HG03097 (cell line): ENCODE measurements at regions not wholly inside any gene's neighbourhood (a gene's known extent, or its start where the extent isn't known, plus 50 kb on each side); places are given as distances from the start of the nearest gene placed in this dataset.
A peak's percentile ranks its signal among the peaks of the same experiment; 100 is the strongest.
"Not testable (repeated sequence)": the region's sequence is repeated elsewhere in the genome, so short reads cannot be mapped to it uniquely, and the experiment has no call there.

Source experiments
- ATAC-seq: cut with Tn5 transposase; IDR thresholded peaks from one replicate; pipeline ENCODE4 v1.9.1; 2021; ENCODE audit not compliant: unreplicated experiment, low FRiP score

DNA sequence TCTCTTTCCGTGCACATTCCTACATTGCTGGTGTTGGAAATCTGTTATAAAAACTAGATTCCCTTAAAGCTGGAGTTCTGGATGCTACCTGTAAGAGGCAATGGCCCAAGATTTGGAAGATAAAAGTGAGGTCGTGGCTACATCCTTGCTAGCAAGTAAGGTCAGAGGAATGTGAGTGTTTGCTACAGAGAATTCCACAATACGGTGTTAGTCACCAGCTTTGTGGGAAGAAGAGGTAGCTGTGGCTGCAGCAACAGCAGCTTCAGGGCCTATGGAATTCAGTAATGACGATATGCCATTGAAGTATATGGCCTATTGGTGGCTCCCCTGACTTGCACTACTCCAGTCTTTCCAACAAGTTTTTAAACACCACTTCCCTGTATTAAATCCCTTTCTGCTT lies 227.7 kb upstream of the TMEM260 start:
- ATAC-seq: no peak

DNA sequence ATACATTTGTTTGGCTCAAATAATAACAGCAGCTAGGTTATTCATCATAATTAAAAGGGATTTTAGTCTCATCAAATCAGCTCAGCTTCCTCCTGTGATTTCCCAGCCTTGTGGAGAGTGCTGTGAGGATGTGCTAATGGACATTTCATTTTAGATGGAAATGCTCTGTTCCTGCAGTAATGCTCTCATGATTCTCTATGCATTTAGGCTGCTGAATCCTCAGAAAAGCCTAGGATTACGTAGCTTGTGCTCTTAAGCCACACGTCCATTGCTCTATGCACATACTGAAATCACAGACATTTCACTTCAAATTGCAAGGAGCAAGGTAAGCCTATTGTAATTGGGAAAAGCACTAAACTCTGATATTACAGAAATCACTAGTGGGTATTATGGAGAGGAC lies 226.6 kb upstream of the TMEM260 start:
- no peak for ATAC-seq

DNA sequence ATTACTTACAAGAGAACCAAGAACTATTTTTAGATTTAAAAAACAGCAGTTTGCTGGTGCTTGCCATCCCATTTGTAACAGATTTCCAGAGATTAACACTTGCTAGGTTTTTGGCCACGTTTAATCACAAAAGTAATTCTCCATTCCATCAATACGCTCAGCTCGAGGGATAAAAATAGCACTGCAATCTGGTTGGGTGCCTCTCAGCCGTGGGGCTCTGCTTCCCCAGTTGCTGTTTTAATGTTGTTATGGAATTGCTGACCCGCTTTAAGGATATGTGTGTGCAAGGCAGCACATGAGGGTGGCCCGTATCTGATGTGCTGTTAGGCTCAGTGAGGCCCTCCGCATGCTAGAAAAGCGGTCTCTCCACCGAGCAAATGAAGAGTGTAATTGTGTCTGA lies 222.2 kb upstream of the TMEM260 start:
- no peak for ATAC-seq

DNA sequence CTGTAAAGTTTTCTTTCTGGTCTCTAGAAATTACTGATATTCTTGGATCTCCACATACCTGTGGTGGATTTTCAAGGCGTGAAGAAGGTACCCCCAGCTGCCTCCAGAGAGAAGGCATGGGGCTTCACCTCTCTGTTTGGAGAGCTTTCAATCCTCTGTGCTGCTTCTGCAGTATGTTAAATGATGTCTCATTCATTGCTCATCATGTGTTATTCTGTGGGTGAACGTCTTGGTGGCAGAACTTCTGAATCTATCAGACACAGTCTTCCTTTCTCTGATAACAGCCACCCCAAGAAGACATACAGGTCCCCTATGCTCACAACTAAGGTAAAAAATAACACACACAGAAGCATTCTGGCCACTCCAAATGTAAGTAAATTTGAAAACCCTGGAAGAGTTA lies 221.3 kb upstream of the TMEM260 start:
- no peak for ATAC-seq

DNA sequence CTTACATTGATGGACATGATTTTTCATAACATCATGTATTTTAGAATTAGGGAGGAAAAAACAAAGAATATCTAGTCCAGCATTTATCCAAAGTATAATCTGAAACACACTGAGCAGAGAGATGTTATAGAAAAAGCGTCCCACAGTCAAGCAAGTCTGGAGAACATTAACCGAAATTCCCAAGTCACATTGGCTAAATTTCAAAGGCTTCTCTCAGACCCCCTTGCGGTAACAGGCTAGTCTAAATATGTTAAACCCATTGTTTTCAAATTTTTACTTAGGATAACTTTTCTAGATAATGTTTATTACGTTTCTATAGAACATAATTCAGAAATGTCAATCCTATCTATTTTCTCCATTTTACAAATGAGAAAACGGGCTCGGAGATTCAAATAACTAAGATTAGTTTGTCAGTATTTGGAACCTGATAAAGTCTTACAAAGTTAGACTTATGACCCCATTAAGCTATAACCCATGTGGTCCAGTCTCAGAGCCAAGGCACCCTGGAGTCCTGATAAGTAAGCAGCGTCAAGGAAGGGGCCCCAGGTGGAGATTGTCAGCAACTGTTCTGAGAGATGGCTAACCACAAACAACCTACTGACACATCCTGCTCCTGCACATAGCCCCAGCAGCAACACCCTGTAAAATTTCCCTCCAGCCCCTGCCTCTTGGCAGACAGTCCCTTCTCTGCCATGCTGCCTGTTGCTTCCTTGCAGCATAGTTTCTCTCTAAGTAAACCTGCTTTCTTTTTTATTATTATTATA lies 220.6 kb upstream of the TMEM260 start:
- peak; percentile 85 for ATAC-seq

DNA sequence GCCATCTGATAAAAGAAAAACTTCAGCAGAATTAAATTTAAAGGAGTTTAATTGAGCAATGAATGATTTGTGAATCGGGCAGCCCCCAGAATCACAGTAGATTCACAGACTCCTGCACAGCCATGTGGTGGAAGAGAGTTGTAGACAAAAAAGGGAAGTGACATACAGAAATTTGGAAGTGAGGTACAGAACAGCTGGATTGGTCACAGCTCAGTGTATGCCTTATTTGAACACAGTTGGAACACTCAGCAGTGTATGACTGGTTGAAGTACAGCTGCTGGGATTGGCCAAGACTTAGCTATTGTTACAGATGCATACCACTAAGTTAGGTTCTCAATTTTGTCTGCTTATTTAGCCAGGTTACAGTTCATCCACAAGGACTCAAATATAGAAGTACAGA lies 213.9 kb upstream of the TMEM260 start:
- not testable (repeated sequence) for ATAC-seq

DNA sequence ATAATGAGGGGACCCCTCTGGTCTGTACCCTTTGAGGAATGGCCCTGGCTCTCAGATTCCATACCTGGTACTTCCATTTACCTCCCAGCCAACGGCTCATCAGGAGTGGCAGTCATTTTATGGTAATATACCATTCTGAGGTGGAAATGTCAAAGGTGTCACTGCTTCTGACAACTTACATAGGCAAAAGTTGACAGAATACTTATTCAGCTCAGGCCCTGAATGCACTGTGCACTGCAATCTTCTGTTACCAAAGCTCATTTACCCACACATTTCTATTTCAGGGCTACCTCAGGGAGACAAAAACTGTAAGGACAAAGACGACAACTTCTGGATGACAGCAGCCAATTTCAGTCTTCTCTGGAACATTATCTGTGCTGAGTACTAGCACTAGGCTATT lies 212.2 kb upstream of the TMEM260 start:
- no peak for ATAC-seq

DNA sequence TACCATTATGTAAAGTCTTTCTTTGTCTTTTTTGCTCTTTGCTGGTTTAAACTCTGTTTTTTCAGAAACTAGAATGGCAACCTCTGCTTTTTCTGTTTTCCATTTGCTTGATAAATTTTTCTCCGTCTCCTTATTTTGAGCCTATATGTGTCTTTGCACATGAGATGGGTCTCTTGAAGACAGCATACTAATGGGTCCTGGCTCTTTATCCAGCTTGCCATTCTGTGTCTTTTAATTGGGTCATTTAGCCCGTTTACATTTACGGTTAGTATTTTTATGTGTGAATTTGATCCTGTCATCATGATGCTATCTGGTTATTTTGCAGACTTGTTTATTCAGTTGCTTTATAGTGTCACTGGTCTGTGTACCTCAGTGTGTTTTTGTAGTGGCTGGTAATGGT lies 207.9 kb upstream of the TMEM260 start:
- ATAC-seq: no peak

DNA sequence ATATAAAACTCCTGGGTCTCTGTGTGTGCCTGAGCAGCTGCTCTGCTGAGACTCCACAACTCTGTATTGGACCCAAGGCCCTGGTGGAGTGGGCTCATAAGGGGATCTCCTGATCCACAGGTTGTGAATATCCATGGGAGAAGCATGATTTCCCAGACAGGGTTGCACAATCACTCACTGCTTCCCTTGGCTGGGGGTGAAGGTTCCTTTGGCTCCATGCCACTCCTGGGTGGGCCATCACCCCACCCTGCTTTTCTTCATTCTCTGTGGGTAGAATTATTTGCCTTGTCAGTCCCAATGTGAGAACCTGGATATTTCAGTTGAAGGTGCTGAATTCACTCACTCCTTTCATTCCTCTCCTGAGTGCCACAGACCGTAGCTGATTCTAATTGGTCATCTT lies 205.2 kb upstream of the TMEM260 start:
- ATAC-seq: no peak

DNA sequence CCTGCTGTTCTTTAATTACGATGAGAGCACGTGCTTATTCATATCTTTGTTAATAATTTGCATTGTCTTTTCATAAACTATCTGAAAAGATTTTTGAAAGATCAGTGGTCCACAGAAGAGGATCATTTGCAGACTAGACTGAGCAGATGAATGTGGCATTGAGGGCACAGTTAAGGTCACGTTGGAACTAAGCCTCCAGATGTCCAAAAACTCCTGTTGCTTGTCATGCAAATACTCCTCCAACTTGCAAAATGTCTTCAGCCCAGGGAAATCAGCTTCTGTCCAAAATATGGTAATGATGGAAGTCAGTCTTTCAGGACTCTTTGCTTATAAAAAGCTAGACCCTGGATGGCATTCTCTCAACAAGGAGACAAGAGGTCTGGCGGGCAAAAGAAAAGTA lies 201.6 kb upstream of the TMEM260 start:
- ATAC-seq: no peak

DNA sequence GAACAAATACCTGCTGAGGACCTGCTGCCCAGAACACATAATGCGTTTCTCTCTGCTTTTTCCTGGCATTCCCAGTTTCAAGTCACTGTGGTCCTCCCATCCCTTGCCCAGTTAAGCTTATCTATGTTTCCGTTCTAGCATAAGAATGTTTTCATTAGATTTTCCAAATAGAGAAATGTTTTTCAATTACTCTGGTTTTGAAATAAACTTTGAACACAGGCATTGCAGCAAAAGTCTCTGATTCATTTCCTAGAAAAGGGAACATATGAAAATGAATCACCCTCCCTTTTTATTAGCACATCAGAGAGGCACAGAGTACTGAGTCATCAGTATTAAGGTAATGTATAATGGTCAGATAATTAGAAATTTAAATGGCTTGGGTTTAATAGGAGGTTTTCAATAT lies 201.1 kb upstream of the TMEM260 start:
- no peak for ATAC-seq

DNA sequence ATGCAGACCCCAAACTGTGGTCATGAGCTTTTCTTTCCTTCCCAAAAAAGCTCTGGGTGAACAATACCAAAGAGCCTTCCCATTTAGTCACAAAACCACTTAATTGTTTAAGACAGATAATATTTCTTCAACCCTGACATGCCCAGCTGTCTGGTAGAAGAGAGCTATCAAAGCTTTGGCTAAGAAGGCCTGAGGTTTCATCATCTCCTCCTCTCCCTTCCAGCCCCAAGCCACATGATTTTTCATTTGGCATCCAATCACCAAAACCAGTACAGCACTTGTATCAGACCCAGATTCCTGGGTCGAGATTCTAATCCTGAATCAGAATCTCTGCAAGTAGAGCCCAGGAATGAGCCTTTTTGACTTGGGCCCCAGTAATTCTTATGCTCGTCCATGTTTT lies 199.6 kb upstream of the TMEM260 start:
- no peak for ATAC-seq

DNA sequence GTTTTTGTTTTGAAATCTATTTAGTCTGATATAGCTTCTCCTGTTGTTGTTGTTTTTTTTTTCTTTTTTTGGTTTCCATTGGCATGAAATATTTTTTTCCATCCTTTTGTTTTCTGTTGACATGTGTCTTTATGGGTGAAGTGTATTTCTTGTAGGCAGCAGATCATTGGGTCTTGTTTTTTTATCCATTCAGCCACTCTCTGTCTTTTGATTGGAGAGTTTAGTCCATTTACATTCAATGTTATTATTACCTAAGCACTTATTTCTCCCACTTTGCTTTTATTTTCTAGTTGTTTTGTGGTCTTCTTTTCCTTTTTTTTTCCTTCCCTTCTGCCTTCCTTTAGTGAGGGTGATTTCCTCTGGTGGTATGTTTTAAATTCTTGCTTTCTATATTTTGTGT lies 193.6 kb upstream of the TMEM260 start:
- ATAC-seq: no peak

DNA sequence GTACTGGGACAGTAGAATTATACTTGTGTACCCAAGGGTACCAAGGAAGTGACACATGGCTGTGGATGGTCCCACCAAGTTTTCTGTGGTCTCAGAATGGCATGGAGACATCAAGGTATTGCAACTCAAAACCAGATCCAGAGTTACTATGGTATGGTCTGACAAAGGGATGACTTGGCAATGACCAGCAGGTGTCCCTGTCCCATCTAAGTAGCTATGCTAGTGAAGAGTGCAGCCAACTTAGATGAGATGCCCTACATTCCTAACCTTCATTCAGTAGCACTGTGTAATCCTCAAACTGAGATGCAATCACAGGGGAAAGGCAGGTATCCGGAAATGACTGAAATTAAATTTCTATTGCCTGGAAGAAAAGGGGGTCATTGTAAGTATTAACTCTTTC lies 188.7 kb upstream of the TMEM260 start:
- ATAC-seq: no peak

DNA sequence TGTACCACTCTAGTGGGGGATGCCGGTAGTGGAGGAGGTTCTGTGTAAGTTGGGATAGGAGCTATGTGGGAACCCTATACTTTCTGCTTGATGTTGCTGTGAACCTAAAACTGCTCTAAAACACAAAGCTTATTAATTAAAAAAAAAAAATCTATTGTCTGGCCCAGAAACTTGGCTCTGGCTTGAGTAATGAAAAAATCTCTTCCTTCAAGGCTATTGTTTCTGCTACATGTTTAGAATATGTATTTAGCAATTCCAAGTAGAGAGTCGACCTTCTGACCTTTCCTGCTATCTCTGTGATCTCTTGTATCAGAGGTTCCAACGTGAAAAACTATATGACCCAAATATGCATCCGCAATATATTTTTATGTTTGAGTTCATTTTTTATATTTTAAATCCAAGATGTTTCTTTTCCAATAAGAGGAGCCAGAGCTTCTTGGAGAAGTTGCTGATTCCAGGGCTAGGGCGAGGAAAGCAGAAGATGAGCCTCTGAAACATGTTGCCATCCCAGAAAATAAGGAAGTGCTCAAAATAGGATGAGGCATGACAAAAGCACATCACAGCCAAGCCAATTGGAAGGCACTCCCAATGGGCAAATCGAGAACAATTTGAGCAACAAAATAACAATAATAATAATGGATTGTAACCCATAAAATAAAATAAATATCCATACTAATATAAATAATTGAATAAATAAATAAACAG lies 184.6 kb upstream of the TMEM260 start:
- ATAC-seq: no peak

DNA sequence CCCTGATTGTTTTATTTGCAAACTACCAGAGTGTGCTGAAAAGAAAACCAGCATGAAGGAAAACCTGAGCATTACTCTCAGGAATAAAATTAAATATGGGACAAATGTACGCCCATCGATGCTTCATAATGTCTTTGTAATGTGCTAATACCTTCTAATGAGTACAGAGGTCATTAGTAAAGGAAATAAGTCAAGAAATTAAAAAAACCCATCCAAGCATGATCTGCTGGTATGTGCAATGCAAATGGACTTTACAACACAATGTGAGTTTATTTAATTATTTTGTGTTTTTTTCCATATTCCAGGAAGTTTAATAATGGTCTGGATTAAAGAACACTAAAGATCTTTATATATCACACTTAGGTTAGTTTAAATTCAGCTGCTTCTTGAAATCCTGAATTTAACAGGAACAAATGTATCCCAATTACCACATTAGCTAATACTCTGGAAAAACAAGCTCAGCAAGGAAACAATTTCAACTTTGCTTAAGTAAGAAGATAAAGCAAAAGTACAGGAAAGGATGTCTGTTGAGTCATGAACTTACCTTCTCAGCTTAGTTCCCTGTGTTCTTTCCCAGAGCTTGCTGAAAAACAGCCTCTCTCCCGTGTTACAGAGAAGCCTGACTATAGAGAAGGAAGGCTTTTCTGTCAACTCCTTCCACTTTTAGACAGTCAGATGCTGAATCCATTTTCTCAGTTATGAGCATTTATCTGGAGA lies 179.3 kb upstream of the TMEM260 start:
- no peak for ATAC-seq

DNA sequence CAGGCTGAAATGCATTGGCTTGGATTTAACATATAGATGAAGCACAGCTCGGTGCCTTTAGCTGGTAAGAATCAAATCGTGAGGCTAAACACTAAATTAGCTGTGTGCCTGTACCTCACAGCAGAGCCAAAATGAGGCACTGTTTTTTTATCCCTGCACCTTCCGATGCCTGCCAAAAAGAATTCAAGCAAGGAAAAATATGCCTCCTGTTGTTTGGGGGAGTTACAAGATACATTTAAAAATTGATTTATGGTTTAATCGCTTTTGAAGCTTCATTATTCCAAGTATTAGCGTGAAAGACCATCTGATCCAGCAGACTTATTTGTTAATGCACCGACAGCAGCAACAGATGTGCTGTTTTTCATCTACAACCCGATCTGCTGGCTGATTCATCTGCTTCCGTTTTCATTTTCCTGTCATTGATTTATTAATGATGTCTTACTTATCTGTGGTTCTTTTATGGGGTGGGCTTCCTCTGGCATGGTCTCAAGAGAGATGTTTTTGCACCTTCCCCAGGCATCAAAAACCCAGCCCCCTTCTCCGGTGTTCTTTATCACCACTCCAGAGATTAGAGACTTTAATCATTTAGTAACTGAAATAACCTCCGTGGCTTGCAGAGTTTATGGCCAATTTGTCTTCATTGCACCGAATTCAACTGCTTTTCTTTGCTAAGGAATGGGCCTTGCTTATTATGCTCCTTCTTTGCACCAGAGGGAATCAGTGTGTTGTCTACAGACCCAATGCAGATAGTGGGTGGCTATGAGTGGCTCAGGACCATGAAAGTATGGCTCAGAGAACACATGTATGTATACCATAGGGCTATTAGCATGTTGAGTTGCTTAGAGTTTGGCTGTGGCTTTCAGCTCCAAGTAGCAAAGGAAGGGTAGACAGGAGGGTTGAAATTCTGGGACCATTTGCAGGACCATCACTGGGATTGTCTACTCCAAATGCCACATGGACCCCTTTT lies 166.8 kb upstream of the TMEM260 start:
- ATAC-seq: no peak

DNA sequence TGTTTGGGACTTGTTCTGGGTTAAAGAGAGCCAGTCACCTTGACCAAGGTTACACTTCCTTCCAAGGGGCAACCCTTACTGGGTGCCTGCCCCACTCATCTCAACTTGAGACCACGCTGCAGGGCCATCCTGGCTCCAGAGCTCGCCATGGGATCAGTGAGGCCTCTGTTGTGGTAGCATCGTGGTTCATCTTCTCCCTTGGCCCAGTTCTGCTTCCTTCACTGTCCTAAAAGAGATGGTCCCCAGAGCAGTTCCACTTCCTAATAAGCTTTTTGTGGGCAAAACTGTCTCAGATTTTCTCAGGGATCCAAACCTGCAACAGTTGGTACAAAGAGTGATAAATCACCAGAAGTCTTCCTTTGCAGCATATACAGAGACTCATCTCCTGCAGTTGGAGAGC lies 165.9 kb upstream of the TMEM260 start:
- no peak for ATAC-seq

DNA sequence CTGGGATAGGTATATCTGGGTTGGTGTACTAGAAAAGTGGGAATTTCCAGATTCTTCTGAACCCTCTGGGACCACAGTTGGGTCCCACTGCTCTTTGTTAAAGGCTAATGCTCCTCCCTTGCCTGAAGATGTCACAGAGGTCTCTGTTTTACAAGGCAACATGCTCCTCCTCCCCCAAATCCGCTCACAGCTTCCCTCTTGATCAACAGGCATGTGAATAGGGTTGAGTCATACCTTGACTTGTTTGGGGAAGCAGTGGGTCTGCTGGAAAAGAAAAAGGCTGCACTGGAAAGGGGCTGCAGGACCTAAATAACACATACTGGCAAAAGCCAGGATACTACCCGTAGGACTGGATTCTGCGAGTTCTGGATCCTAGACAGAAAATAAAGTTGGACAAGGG lies 165.4 kb upstream of the TMEM260 start:
- no peak for ATAC-seq

DNA sequence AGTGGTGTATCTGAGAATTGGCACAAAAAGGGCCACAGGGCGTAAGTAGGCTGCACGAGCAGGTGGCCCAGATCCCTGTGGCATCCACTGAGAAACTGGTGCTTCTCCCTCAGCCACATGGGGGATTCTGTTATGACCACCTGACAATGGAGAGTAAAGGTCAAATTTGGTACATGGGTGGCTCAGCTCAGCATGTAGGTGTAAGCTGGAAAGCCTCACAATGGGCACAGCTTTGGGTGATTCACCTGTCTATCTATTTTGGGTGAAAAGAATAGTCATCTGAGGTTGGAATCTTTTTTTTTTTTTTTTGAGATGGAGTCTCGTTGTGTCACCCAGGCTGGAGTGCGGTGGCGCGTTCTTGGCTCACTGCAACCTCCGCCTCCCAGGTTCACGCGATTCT lies 163.4 kb upstream of the TMEM260 start:
- no peak for ATAC-seq

DNA sequence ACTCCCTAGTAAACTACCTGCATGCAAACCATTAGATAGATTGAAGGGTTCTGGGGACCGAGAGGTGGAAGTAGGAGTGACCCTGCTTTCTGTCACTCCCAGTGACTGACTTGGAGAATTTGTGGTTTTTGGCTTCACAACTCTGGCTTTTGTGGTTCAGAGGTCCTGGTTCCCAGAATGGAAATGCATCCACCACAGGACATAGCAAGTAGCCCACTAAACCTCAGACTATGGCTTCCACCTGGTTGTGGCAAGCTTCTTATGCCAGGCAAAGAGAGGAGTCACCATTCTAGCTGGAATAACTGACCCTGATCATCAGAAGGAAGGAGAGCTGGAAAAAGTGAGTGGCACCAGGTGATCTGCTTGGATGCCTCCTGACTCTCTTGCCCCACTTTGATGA lies 162.4 kb upstream of the TMEM260 start:
- ATAC-seq: no peak
